ENCODE measurements at regions not wholly inside any gene's neighbourhood (a gene's known extent, or its start where the extent isn't known, plus 50 kb on each side); places are given as distances from the start of the nearest gene placed in this dataset.
"Not testable (repeated sequence)": the region's sequence is repeated elsewhere in the genome, so short reads cannot be mapped to it uniquely, and the experiment has no call there.

DNA sequence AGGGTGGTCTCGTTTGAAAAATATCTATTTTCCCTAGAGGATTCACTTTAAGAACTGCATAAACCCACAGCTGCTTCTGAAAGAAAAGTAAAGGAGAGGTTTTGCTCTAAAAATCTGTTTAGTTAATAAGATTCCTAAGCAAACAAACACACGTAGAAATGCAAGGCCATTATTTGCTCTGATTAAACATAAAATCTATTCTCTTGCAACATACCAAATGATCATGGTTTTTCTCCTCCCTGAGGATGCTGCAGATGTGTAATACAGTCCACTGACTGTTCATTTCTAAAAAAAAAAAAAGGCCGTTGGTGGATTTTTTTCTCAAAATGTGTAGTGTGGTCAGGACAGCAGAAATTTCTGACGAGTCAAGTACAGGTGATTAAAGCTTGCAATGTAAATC lies 98.6 kb downstream of the BUB3 start:
- Histone ChIP-seq H2AFZ (ENCODE audit: control insufficient read depth, low read length) (no peak overlapping the region), H3K27me3 (ENCODE audit: control insufficient read depth, extremely low read depth, insufficient read depth, low read length) (no peaks in the 10 kb centered on the region), H3K4me1 (ENCODE audit: control insufficient read depth, extremely low read depth, insufficient read depth, low read length) (no peaks in the 10 kb centered on the region), H3K27ac (ENCODE audit: control insufficient read depth, insufficient read depth, low read length) (no peak overlapping the region), H3K9me3 (ENCODE audit: control insufficient read depth, low read depth, low read length) (peaks cover 14% of the 10 kb centered on the region), H4K20me1 (ENCODE audit: control insufficient read depth, extremely low read depth, insufficient read depth, low read length) (no peaks in the 10 kb centered on the region), H3K36me3 (ENCODE audit: control insufficient read depth in 2 of 2, extremely low read depth in 1 of 2, insufficient read depth in 2 of 2, low read length in 2 of 2) (no peaks in the 10 kb centered on the region), H3K79me2 (ENCODE audit: control insufficient read depth, insufficient read depth, low read length) (no peaks in the 10 kb centered on the region), H3K4me3 (ENCODE audit: control insufficient read depth in 2 of 3, extremely low read depth in 1 of 3, insufficient read depth in 2 of 3, low read depth in 1 of 3, low read length in 3 of 3) (no peak overlapping the region), H3K4me2 (ENCODE audit: control insufficient read depth, extremely low read depth, insufficient read depth, low read depth, low read length) (no peak overlapping the region), H3K9ac (ENCODE audit: control insufficient read depth, extremely low read depth, insufficient read depth, low read length) (no peak overlapping the region), H3K9me1 (ENCODE audit: control insufficient read depth, extremely low read depth, insufficient read depth, low read length) (no peaks in the 10 kb centered on the region)
- TF ChIP-seq, protein P1, sequence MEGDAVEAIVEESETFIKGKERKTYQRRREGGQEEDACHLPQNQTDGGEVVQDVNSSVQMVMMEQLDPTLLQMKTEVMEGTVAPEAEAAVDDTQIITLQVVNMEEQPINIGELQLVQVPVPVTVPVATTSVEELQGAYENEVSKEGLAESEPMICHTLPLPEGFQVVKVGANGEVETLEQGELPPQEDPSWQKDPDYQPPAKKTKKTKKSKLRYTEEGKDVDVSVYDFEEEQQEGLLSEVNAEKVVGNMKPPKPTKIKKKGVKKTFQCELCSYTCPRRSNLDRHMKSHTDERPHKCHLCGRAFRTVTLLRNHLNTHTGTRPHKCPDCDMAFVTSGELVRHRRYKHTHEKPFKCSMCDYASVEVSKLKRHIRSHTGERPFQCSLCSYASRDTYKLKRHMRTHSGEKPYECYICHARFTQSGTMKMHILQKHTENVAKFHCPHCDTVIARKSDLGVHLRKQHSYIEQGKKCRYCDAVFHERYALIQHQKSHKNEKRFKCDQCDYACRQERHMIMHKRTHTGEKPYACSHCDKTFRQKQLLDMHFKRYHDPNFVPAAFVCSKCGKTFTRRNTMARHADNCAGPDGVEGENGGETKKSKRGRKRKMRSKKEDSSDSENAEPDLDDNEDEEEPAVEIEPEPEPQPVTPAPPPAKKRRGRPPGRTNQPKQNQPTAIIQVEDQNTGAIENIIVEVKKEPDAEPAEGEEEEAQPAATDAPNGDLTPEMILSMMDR (optimal IDR thresholded peaks at IDR 0.05 in 1 of 3, IDR thresholded peaks at IDR 0.05 in 1 of 3, conservative IDR thresholded peaks at IDR 0.05 in 1 of 3; ENCODE audit: extremely low read depth in 1 of 3, insufficient read depth in 2 of 3, low read length in 3 of 3), result no peak
- no peak for TF ChIP-seq EZH2 (IDR thresholded peaks at IDR 0.05; ENCODE audit: low read length)
- DNase-seq (ENCODE audit: low read depth, low spot score) (no peak), FAIRE-seq (no peak)
- dilution Hi-C loops (cut with MboI; ENCODE audit: extremely low pct_ligation_motif_present, low sequenced_read_pairs), result no loop called here

DNA sequence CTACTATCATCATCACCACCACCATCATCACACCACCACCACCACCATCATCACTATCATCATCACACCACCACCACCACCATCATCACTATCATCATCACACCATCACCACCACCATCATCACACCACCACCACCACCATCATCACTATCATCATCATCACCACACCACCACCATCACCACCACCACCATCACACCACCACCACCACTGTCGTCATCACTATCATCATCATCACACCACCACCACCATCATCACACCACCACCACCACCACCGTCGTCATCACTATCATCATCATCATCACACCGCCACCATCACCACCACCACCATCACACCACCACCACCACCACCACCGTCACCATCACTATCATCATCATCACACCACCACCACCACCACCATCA lies 100.1 kb downstream of the BUB3 start:
- H2AFZ ChIP-seq (ENCODE audit: control insufficient read depth, low read length); FAIRE-seq; H3K27me3 ChIP-seq (ENCODE audit: control insufficient read depth, extremely low read depth, insufficient read depth, low read length); H4K20me1 ChIP-seq (ENCODE audit: control insufficient read depth, extremely low read depth, insufficient read depth, low read length); H3K36me3 ChIP-seq (ENCODE audit: control insufficient read depth in 2 of 2, extremely low read depth in 1 of 2, insufficient read depth in 2 of 2, low read length in 2 of 2); H3K4me1 ChIP-seq (ENCODE audit: control insufficient read depth, extremely low read depth, insufficient read depth, low read length); H3K27ac ChIP-seq (ENCODE audit: control insufficient read depth, insufficient read depth, low read length); H3K79me2 ChIP-seq (ENCODE audit: control insufficient read depth, insufficient read depth, low read length); dilution Hi-C loops (cut with MboI; ENCODE audit: extremely low pct_ligation_motif_present, low sequenced_read_pairs); DNase-seq (ENCODE audit: low read depth, low spot score); H3K4me2 ChIP-seq (ENCODE audit: control insufficient read depth, extremely low read depth, insufficient read depth, low read depth, low read length); H3K9ac ChIP-seq (ENCODE audit: control insufficient read depth, extremely low read depth, insufficient read depth, low read length); H3K9me1 ChIP-seq (ENCODE audit: control insufficient read depth, extremely low read depth, insufficient read depth, low read length); H3K4me3 ChIP-seq (ENCODE audit: control insufficient read depth in 2 of 3, extremely low read depth in 1 of 3, insufficient read depth in 2 of 3, low read depth in 1 of 3, low read length in 3 of 3): not testable (repeated sequence)
- H3K9me3 ChIP-seq (ENCODE audit: control insufficient read depth, low read depth, low read length), result peaks cover 14% of the 10 kb centered on the region

DNA sequence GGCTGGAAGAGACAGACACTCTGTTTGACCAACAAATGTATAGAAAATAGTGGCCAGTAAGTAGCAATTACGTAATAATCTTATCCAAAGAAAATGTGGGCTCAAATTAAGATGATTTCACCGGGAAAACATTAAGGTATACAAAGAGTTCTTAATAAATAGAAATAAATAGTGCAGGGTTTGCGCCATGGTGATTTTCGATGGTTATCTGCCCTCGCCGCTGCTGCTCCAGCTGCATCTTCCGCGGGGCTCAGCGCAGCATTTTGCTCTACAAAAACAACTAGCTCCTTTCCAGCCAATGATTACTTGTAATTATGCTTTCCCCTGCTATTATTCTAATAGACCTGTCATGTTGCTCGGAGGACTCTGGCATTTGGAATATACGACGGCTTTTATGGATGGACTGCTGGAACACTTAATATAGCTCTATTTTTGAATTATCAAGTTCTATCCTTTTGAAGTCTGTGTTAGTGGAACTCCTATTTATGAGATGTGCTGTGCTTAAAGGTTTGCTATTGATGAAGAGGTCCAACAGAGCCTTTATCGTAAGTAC lies 103.8 kb downstream of the BUB3 start:
- H3K36me3 ChIP-seq (ENCODE audit: control insufficient read depth in 2 of 2, extremely low read depth in 1 of 2, insufficient read depth in 2 of 2, low read length in 2 of 2), result no peaks in the 10 kb centered on the region
- H3K9me3 ChIP-seq (ENCODE audit: control insufficient read depth, low read depth, low read length), result peaks cover 14% of the 10 kb centered on the region
- no peak overlapping the region for H2AFZ ChIP-seq (ENCODE audit: control insufficient read depth, low read length)
- no peak overlapping the region for H3K27ac ChIP-seq (ENCODE audit: control insufficient read depth, insufficient read depth, low read length)
- H3K9me1 ChIP-seq (ENCODE audit: control insufficient read depth, extremely low read depth, insufficient read depth, low read length), result no peaks in the 10 kb centered on the region
- no peak overlapping the region for H3K4me3 ChIP-seq (ENCODE audit: control insufficient read depth in 2 of 3, extremely low read depth in 1 of 3, insufficient read depth in 2 of 3, low read depth in 1 of 3, low read length in 3 of 3)
- H3K79me2 ChIP-seq (ENCODE audit: control insufficient read depth, insufficient read depth, low read length), result no peaks in the 10 kb centered on the region
- FAIRE-seq (no peak), DNase-seq (ENCODE audit: low read depth, low spot score) (no peak)
- H4K20me1 ChIP-seq (ENCODE audit: control insufficient read depth, extremely low read depth, insufficient read depth, low read length), result no peaks in the 10 kb centered on the region
- TF ChIP-seq, protein P1 (optimal IDR thresholded peaks at IDR 0.05 in 1 of 3, IDR thresholded peaks at IDR 0.05 in 1 of 3, conservative IDR thresholded peaks at IDR 0.05 in 1 of 3; ENCODE audit: extremely low read depth in 1 of 3, insufficient read depth in 2 of 3, low read length in 3 of 3), result no peak
- no peak for TF ChIP-seq EZH2 (IDR thresholded peaks at IDR 0.05; ENCODE audit: low read length)
- dilution Hi-C loops (cut with MboI; ENCODE audit: extremely low pct_ligation_motif_present, low sequenced_read_pairs), result no loop called here
- H3K4me1 ChIP-seq (ENCODE audit: control insufficient read depth, extremely low read depth, insufficient read depth, low read length), result no peaks in the 10 kb centered on the region
- no peak overlapping the region for H3K4me2 ChIP-seq (ENCODE audit: control insufficient read depth, extremely low read depth, insufficient read depth, low read depth, low read length)
- H3K27me3 ChIP-seq (ENCODE audit: control insufficient read depth, extremely low read depth, insufficient read depth, low read length), result no peaks in the 10 kb centered on the region
- no peak overlapping the region for H3K9ac ChIP-seq (ENCODE audit: control insufficient read depth, extremely low read depth, insufficient read depth, low read length)
